Hepatocyte (in vitro differentiated cells): ENCODE measurements at regions not wholly inside any gene's neighbourhood (a gene's known extent, or its start where the extent isn't known, plus 50 kb on each side); places are given as distances from the start of the nearest gene placed in this dataset.

ENCODE experiments used
- DNase-seq: peaks from one replicate; pipeline ENCODE4 v3.0.0-alpha.2; 2016; ENCODE audit warnings: low spot score
- H2AFZ ChIP-seq: fragments of 200-600 bp; sonication (generic); 2 replicates; pipeline ENCODE4 v1.6.0; 2016; ENCODE audit warnings: antibody characterized with exemption, mild to moderate bottlenecking
- H3K27ac ChIP-seq: fragments of 200-600 bp; sonication (generic); 2 replicates; pipeline ENCODE4 v1.5.1; 2016; ENCODE audit warnings: mild to moderate bottlenecking
- H3K27me3 ChIP-seq: fragments of 200-600 bp; sonication (generic); 2 replicates; pipeline ENCODE4 v1.6.1; 2016
- H3K36me3 ChIP-seq: fragments of 200-600 bp; sonication (generic); replicated peaks from 2 replicates; pipeline ENCODE4 v1.5.1; 2016; ENCODE audit warnings: low read depth; ENCODE audit not compliant: insufficient read depth
- H3K4me1 ChIP-seq: fragments of 200-600 bp; sonication (generic); 2 replicates; pipeline ENCODE4 v1.5.1; 2016; ENCODE audit warnings: mild to moderate bottlenecking, moderate library complexity; ENCODE audit not compliant: insufficient read depth
- H3K4me2 ChIP-seq: fragments of 200-600 bp; sonication (generic); 2 replicates; pipeline ENCODE4 v1.6.0; 2016
- H3K4me3 ChIP-seq: fragments of 200-600 bp; sonication (generic); 2 replicates; pipeline ENCODE4 v1.5.1; 2016; ENCODE audit warnings: mild to moderate bottlenecking
- H3K79me2 ChIP-seq: fragments of 200-600 bp; sonication (generic); 2 replicates; pipeline ENCODE4 v1.6.0; 2017; ENCODE audit warnings: mild to moderate bottlenecking
- H3K9me2 ChIP-seq: fragments of 200-600 bp; sonication (generic); replicated peaks from 2 replicates; pipeline ENCODE4 v1.6.0; 2017; ENCODE audit warnings: mild to moderate bottlenecking; ENCODE audit not compliant: insufficient read depth
- H3K9me3 ChIP-seq: fragments of 200-600 bp; sonication (generic); 2 replicates; pipeline ENCODE4 v1.5.1; 2016; ENCODE audit warnings: low read depth, mild to moderate bottlenecking
- H4K20me1 ChIP-seq: fragments of 200-600 bp; sonication (generic); 2 replicates; pipeline ENCODE4 v1.6.0; 2016; ENCODE audit warnings: mild to moderate bottlenecking; ENCODE audit not compliant: insufficient read depth, poor library complexity, severe bottlenecking
- EZH2 ChIP-seq: fragments of 200-600 bp; sonication (generic); IDR thresholded peaks from 2 replicates; pipeline ENCODE4 v1.6.1; 2016; ENCODE audit warnings: antibody characterized with exemption, mild to moderate bottlenecking, borderline replicate concordance
- EZH2phosphoT487 ChIP-seq: fragments of 200-600 bp; sonication (generic); IDR thresholded peaks from one replicate; pipeline ENCODE4 v1.6.1; 2018; ENCODE audit warnings: antibody characterized with exemption, mild to moderate bottlenecking, low read depth, moderate library complexity; ENCODE audit not compliant: unreplicated experiment, severe bottlenecking
- WGBS: methylation state at CpG from one replicate; pipeline ENCODE4 v1.1.6; 2016; ENCODE audit warnings: low lambda C conversion rate; ENCODE audit errors: missing lambda C conversion rate; 5-methylcytosine and 5-hydroxymethylcytosine counted together
- TF ChIP-seq, protein P1 (sequence below): fragments of 200-600 bp; sonication (generic); IDR thresholded peaks from 2 replicates; pipeline ENCODE4 v1.5.1; 2016; ENCODE audit warnings: antibody characterized with exemption, mild to moderate bottlenecking; ENCODE audit not compliant: poor library complexity

DNA sequence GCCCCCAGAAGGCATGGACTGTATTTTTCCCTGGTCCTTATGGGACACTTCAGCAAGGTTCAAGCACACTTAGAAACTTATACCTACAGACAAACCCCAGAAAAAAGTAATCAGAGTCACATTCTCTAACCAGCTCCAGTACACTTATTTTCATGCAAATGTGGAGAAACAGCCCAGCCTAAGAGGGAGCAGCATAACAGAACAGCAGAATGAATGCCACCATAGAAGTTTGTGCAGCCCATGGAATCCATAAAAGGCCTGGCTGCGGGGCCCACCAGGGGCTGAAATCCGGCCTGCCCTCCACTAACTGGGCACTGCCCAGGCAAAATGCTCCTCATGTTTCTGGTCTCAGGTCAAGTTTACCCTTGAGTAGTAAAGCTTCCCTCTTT lies 60.4 kb upstream of the ATP1A1 start:
- DNase-seq: no peak
- no peaks in the 10 kb centered on the region for H3K9me2 ChIP-seq
- H3K36me3 ChIP-seq: no peaks in the 10 kb centered on the region
- no peaks in the 10 kb centered on the region for H3K79me2 ChIP-seq
- no peaks in the 10 kb centered on the region for H3K9me3 ChIP-seq
- WGBS: 91% methylated on average over 2 of the region's 2 CpGs
- peaks cover 29% of the 10 kb centered on the region for H3K4me1 ChIP-seq
- no peak overlapping the region for H3K4me3 ChIP-seq
- H3K27ac ChIP-seq: peak overlapping the region; percentile 75
- TF ChIP-seq, protein P1, sequence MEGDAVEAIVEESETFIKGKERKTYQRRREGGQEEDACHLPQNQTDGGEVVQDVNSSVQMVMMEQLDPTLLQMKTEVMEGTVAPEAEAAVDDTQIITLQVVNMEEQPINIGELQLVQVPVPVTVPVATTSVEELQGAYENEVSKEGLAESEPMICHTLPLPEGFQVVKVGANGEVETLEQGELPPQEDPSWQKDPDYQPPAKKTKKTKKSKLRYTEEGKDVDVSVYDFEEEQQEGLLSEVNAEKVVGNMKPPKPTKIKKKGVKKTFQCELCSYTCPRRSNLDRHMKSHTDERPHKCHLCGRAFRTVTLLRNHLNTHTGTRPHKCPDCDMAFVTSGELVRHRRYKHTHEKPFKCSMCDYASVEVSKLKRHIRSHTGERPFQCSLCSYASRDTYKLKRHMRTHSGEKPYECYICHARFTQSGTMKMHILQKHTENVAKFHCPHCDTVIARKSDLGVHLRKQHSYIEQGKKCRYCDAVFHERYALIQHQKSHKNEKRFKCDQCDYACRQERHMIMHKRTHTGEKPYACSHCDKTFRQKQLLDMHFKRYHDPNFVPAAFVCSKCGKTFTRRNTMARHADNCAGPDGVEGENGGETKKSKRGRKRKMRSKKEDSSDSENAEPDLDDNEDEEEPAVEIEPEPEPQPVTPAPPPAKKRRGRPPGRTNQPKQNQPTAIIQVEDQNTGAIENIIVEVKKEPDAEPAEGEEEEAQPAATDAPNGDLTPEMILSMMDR: no peak
- no peaks in the 10 kb centered on the region for H4K20me1 ChIP-seq
- H3K27me3 ChIP-seq: no peaks in the 10 kb centered on the region
- no peak overlapping the region for H2AFZ ChIP-seq
- H3K4me2 ChIP-seq: peak overlapping the region; percentile 9

- no peak for DNase-seq
- TF ChIP-seq, protein P1: no peak
- no peak for TF ChIP-seq EZH2phosphoT487
- Histone ChIP-seq H3K9me2 (no peaks in the 10 kb centered on the region), H3K36me3 (no peaks in the 10 kb centered on the region), H3K79me2 (no peaks in the 10 kb centered on the region), H3K27ac (no peak overlapping the region), H3K9me3 (no peaks in the 10 kb centered on the region), H3K4me2 (no peak overlapping the region), H2AFZ (no peak overlapping the region), H3K4me1 (peaks cover 35% of the 10 kb centered on the region), H3K4me3 (no peak overlapping the region), H4K20me1 (no peaks in the 10 kb centered on the region), H3K27me3 (no peaks in the 10 kb centered on the region)
- 93% methylated on average over 2 of the region's 2 CpGs for WGBS
Measured at GRCh38 chr1:116313776-116314175, 59.3 kb upstream of the ATP1A1 start.

GRCh38 chr1:116314305-116314919 lies 58.6 kb upstream of the ATP1A1 start:
- H3K27me3 ChIP-seq: no peaks in the 10 kb centered on the region
- no peaks in the 10 kb centered on the region for H3K9me2 ChIP-seq
- H3K9me3 ChIP-seq: no peaks in the 10 kb centered on the region
- H3K79me2 ChIP-seq: no peaks in the 10 kb centered on the region
- TF ChIP-seq, protein P1: no peak
- TF ChIP-seq EZH2phosphoT487 (no peak), EZH2 (no peak)
- no peaks in the 10 kb centered on the region for H3K36me3 ChIP-seq
- H2AFZ ChIP-seq: no peak overlapping the region
- no peak for DNase-seq
- H3K4me3 ChIP-seq: no peak overlapping the region
- H3K27ac ChIP-seq: no peak overlapping the region
- 80% methylated on average over 5 of the region's 5 CpGs for WGBS
- peaks cover 36% of the 10 kb centered on the region for H3K4me1 ChIP-seq
- no peaks in the 10 kb centered on the region for H4K20me1 ChIP-seq
- no peak overlapping the region for H3K4me2 ChIP-seq

- H3K9me3 ChIP-seq: no peaks in the 10 kb centered on the region
- DNase-seq: peak; percentile 73
- H3K27me3 ChIP-seq: no peaks in the 10 kb centered on the region
- H4K20me1 ChIP-seq: no peaks in the 10 kb centered on the region
- H3K4me2 ChIP-seq: no peak overlapping the region
- no peak for TF ChIP-seq EZH2phosphoT487
- TF ChIP-seq, protein P1: no peak
- TF ChIP-seq EZH2: no peak
- WGBS: 46% methylated on average over 2 of the region's 2 CpGs
- no peaks in the 10 kb centered on the region for H3K9me2 ChIP-seq
- peak overlapping the region; percentile 87 for H3K27ac ChIP-seq
- no peak overlapping the region for H2AFZ ChIP-seq
- no peak overlapping the region for H3K4me3 ChIP-seq
- H3K36me3 ChIP-seq: no peaks in the 10 kb centered on the region
- H3K79me2 ChIP-seq: no peaks in the 10 kb centered on the region
- H3K4me1 ChIP-seq: peaks cover 40% of the 10 kb centered on the region
Measured at GRCh38 chr1:116316373-116316772, 56.7 kb upstream of the ATP1A1 start.
